ENCODE measurements at regions not wholly inside any gene's neighbourhood (a gene's known extent, or its start where the extent isn't known, plus 50 kb on each side); places are given as distances from the start of the nearest gene placed in this dataset.

GRCh38 chrX:34300871-34301270 is 168.8 kb upstream of the FAM47A start:
- CTCF ChIA-PET = interaction anchor here (0.7 kb wide), 2 partner anchors 199 to 874 kb away, joined by 3 to 4 read pairs; no protein-coding TSS in a partner anchor
- peak; percentile 52 for TF ChIP-seq CTCF (conservative IDR thresholded peaks at IDR 0.05; ENCODE audit: low read depth)
- peak; percentile 1 for DNase-seq (ENCODE audit: low spot score)
- no peak overlapping the region for H3K27ac ChIP-seq
- POLR2A ChIA-PET (ENCODE audit: low non-redundant PET) = no interaction called here

- no peak overlapping the region for H3K27ac ChIP-seq
- ChIA-PET CTCF (no interaction called here), POLR2A (ENCODE audit: low non-redundant PET) (no interaction called here)
- no peak for TF ChIP-seq CTCF (conservative IDR thresholded peaks at IDR 0.05; ENCODE audit: low read depth)
- DNase-seq (ENCODE audit: low spot score) = no peak
Measured at GRCh38 chrX:34299451-34299967, 167.4 kb upstream of the FAM47A start.

- CTCF ChIA-PET = no interaction called here
- POLR2A ChIA-PET (ENCODE audit: low non-redundant PET) = no interaction called here
- TF ChIP-seq CTCF (conservative IDR thresholded peaks at IDR 0.05; ENCODE audit: low read depth) = no peak
- no peak for DNase-seq (ENCODE audit: low spot score)
- H3K27ac ChIP-seq = no peak overlapping the region
Measured at GRCh38 chrX:34294665-34295064, 162.6 kb upstream of the FAM47A start.

GRCh38 chrX:34288782-34289181 is 156.7 kb upstream of the FAM47A start:
- CTCF ChIA-PET = no interaction called here
- TF ChIP-seq CTCF (conservative IDR thresholded peaks at IDR 0.05; ENCODE audit: low read depth) = no peak
- no peak for DNase-seq (ENCODE audit: low spot score)
- POLR2A ChIA-PET (ENCODE audit: low non-redundant PET) = no interaction called here
- H3K27ac ChIP-seq = no peak overlapping the region

GRCh38 chrX:34279866-34280560 is 147.9 kb upstream of the FAM47A start:
- no peak for DNase-seq (ENCODE audit: low spot score)
- ChIA-PET POLR2A (ENCODE audit: low non-redundant PET) (no interaction called here), CTCF (no interaction called here)
- no peak overlapping the region for H3K27ac ChIP-seq
- no peak for TF ChIP-seq CTCF (conservative IDR thresholded peaks at IDR 0.05; ENCODE audit: low read depth)

- no peak for TF ChIP-seq CTCF (conservative IDR thresholded peaks at IDR 0.05; ENCODE audit: low read depth)
- POLR2A ChIA-PET (ENCODE audit: low non-redundant PET) = no interaction called here
- no peak for DNase-seq (ENCODE audit: low spot score)
- CTCF ChIA-PET = no interaction called here
- no peak overlapping the region for H3K27ac ChIP-seq
Measured at GRCh38 chrX:34275699-34276098, 143.6 kb upstream of the FAM47A start.
